H1 (cell line): ENCODE measurements at regions not wholly inside any gene's neighbourhood (a gene's known extent, or its start where the extent isn't known, plus 50 kb on each side); places are given as distances from the start of the nearest gene placed in this dataset.

Experiments used
- CTCF ChIA-PET: fragments of 300-600 bp; sonication (Branson Sonifier 250); formaldehyde crosslinking; loops from one replicate; lab custom pipeline; 2021; ENCODE audit not compliant: partially characterized antibody; lab: Charles Lee
- POLR2A ChIA-PET: fragments of 300-600 bp; sonication (Branson Sonifier 250); formaldehyde crosslinking; loops from one replicate; lab custom pipeline; 2021; ENCODE audit warnings: inconsistent platforms; ENCODE audit not compliant: partially characterized antibody; lab: Charles Lee
- DNase-seq, 2 experiments: peaks; one replicate each; pipeline versions ENCODE4 v3.0.0 to v3.0.0-alpha.2; 2010 to 2022; ENCODE audit warnings: low spot score in 2 of 2, low read depth in 1 of 2, mixed read lengths in 1 of 2
- FAIRE-seq: peaks from 2 replicates; lab custom pipeline; 2011; peaks lifted over from hg19 to GRCh38; lab: Jason Lieb, UNC
- H2AFZ ChIP-seq: 2 replicates; pipeline ENCODE4 v1.8.1; 2012; ENCODE audit warnings: low read length, inconsistent platforms
- H2AK5ac ChIP-seq: 2 replicates; pipeline ENCODE4 v1.6.1; 2013; ENCODE audit warnings: low read depth, low read length
- H2BK120ac ChIP-seq: replicated peaks from 2 replicates; pipeline ENCODE3; 2013; ENCODE audit warnings: low read depth, low read length, inconsistent platforms
- H2BK12ac ChIP-seq: 2 replicates; pipeline ENCODE4 v1.6.1; 2013; ENCODE audit warnings: low read depth, low read length
- H2BK15ac ChIP-seq: 2 replicates; pipeline ENCODE4 v1.6.1; 2013; ENCODE audit warnings: low read length
- H2BK20ac ChIP-seq: 2 replicates; pipeline ENCODE4 v1.6.1; 2013; ENCODE audit warnings: low read length
- H2BK5ac ChIP-seq: 2 replicates; pipeline ENCODE4 v1.6.1; 2013; ENCODE audit warnings: low read depth, low read length
- H3K14ac ChIP-seq: 2 replicates; pipeline ENCODE4 v1.6.1; 2013; ENCODE audit warnings: inconsistent platforms; ENCODE audit not compliant: insufficient read length
- H3K18ac ChIP-seq: 2 replicates; pipeline ENCODE4 v1.6.1; 2013; ENCODE audit warnings: low read length; ENCODE audit errors: extremely low read depth
- H3K23ac ChIP-seq: 2 replicates; pipeline ENCODE4 v1.6.1; 2013; ENCODE audit warnings: inconsistent platforms; ENCODE audit not compliant: insufficient read length
- H3K23me2 ChIP-seq: 2 replicates; pipeline ENCODE4 v1.6.1; 2013; ENCODE audit warnings: low read depth, low read length
- H3K27ac ChIP-seq: 2 replicates; pipeline ENCODE4 v1.6.1; 2011; ENCODE audit warnings: low read depth, low read length, inconsistent platforms
- H3K27me3 ChIP-seq, 4 experiments: replicated peaks in 1 of 4; 1 replicate in 1 of 4; 2 replicates in 3 of 4; pipeline versions ENCODE4 v1.6.1 to v1.8.1; 2011 to 2013; ENCODE audit warnings: low read length in 3 of 4, mild to moderate bottlenecking in 3 of 4, inconsistent platforms in 2 of 4, mixed read lengths in 2 of 4, moderate library complexity in 1 of 4; ENCODE audit not compliant: control insufficient read depth in 3 of 4, insufficient read depth in 3 of 4; ENCODE audit errors: extremely low read depth in 1 of 4
- H3K36me3 ChIP-seq, 4 experiments: 2 replicates each; pipeline versions ENCODE4 v1.6.1 to v1.8.1; 2011 to 2013; ENCODE audit warnings: mild to moderate bottlenecking in 4 of 4, low read length in 3 of 4, moderate library complexity in 2 of 4, control low read depth in 1 of 4, inconsistent platforms in 1 of 4; ENCODE audit not compliant: insufficient read depth in 4 of 4, control insufficient read depth in 2 of 4
- H3K4ac ChIP-seq: replicated peaks from 2 replicates; pipeline ENCODE3; 2013; ENCODE audit warnings: low read length, low read depth, mixed read lengths, inconsistent platforms; ENCODE audit not compliant: insufficient read length
- H3K4me1 ChIP-seq, 4 experiments: replicated peaks in 1 of 4; 1 replicate in 1 of 4; 2 replicates in 3 of 4; pipeline versions ENCODE4 v1.6.1 to v1.8.1; 2011 to 2013; ENCODE audit warnings: low read length in 3 of 4, inconsistent platforms in 2 of 4, mixed read lengths in 1 of 4; ENCODE audit not compliant: insufficient read depth in 4 of 4, control insufficient read depth in 3 of 4
- H3K4me2 ChIP-seq, 2 experiments: 2 replicates each; pipeline versions ENCODE4 v1.6.1 to v1.8.1; 2011 to 2013; ENCODE audit warnings: low read depth in 2 of 2, low read length in 2 of 2, control low read depth in 1 of 2, inconsistent platforms in 1 of 2, mild to moderate bottlenecking in 1 of 2; ENCODE audit not compliant: insufficient read depth in 1 of 2
- H3K4me3 ChIP-seq, 4 experiments: fragments of 200-600, 300-600 bp in 1 of 4; sonication (generic), shearing (Covaris generic), sonication (Bioruptor Twin) in 1 of 4; 2 replicates each; pipeline versions ENCODE4 v1.5.1 to v1.8.1; 2011 to 2016; ENCODE audit warnings: low read length in 4 of 4, low read depth in 3 of 4, control low read depth in 2 of 4, inconsistent platforms in 2 of 4, mild to moderate bottlenecking in 2 of 4, mixed read lengths in 1 of 4, moderate library complexity in 1 of 4; ENCODE audit not compliant: insufficient read depth in 2 of 4; ENCODE audit errors: extremely low read depth in 1 of 4
- H3K56ac ChIP-seq: replicated peaks from 2 replicates; pipeline ENCODE3; 2013; ENCODE audit warnings: low read depth, mild to moderate bottlenecking, mixed read lengths, low read length, inconsistent platforms; ENCODE audit not compliant: insufficient read length
- H3K79me1 ChIP-seq: 2 replicates; pipeline ENCODE4 v1.6.1; 2013; ENCODE audit warnings: low read depth, low read length, control low read depth
- H3K79me2 ChIP-seq, 2 experiments: 2 replicates each; pipeline versions ENCODE4 v1.6.1 to v1.8.1; 2012 to 2013; ENCODE audit warnings: low read length in 2 of 2, mild to moderate bottlenecking in 2 of 2, inconsistent platforms in 1 of 2; ENCODE audit not compliant: insufficient read depth in 2 of 2, control insufficient read depth in 1 of 2
- H3K9ac ChIP-seq, 4 experiments: replicated peaks in 1 of 4; 1 replicate in 1 of 4; 2 replicates in 3 of 4; pipeline versions ENCODE4 v1.6.1 to v1.8.1; 2011 to 2013; ENCODE audit warnings: low read depth in 3 of 4, low read length in 3 of 4, control low read depth in 2 of 4, mild to moderate bottlenecking in 2 of 4, moderate library complexity in 2 of 4, inconsistent platforms in 1 of 4; ENCODE audit errors: extremely low read depth in 1 of 4
- H3K9me3 ChIP-seq, 2 experiments: 2 replicates each; pipeline versions ENCODE4 v1.6.1 to v1.8.1; 2012 to 2013; ENCODE audit warnings: mild to moderate bottlenecking in 2 of 2, moderate library complexity in 2 of 2, control low read depth in 1 of 2, inconsistent platforms in 1 of 2, low read depth in 1 of 2, low read length in 1 of 2, mixed read lengths in 1 of 2; ENCODE audit not compliant: insufficient read depth in 2 of 2
- H4K20me1 ChIP-seq, 2 experiments: replicated peaks in 1 of 2; 2 replicates each; pipeline versions ENCODE3 to v1.8.1; 2011 to 2013; ENCODE audit warnings: inconsistent platforms in 2 of 2, low read length in 2 of 2, mild to moderate bottlenecking in 1 of 2; ENCODE audit not compliant: insufficient read depth in 2 of 2, control insufficient read depth in 1 of 2
- H4K5ac ChIP-seq: 2 replicates; pipeline ENCODE4 v1.6.1; 2013; ENCODE audit warnings: low read length, low read depth, mixed read lengths, inconsistent platforms; ENCODE audit not compliant: insufficient read length
- H4K8ac ChIP-seq: 2 replicates; pipeline ENCODE4 v1.8.0; 2013; ENCODE audit warnings: mild to moderate bottlenecking, moderate library complexity, low read length, inconsistent platforms; ENCODE audit not compliant: insufficient read depth; ENCODE audit errors: extremely low read depth
- H4K91ac ChIP-seq: replicated peaks from 2 replicates; pipeline ENCODE3; 2013; ENCODE audit warnings: low read length, mixed read lengths, inconsistent platforms; ENCODE audit not compliant: insufficient read length
- ASH2L ChIP-seq: fragments of 200-600, 300-600 bp; sonication (generic); IDR thresholded peaks from one replicate; pipeline ENCODE4 v1.7.1; 2017; ENCODE audit warnings: low read length
- BRCA1 ChIP-seq: IDR thresholded peaks from 2 replicates; pipeline ENCODE4 v1.6.1; 2012; ENCODE audit warnings: low read depth, low read length, improper control_type of control experiment
- CTBP2 ChIP-seq: IDR thresholded peaks from 2 replicates; pipeline ENCODE4 v1.7.0; 2011; ENCODE audit warnings: borderline replicate concordance, mild to moderate bottlenecking, moderate library complexity, mixed read lengths, low read length; ENCODE audit not compliant: insufficient read depth, insufficient read length
- EP300 ChIP-seq, 2 experiments: IDR thresholded peaks; 1 replicate in 1 of 2; 2 replicates in 1 of 2; pipeline ENCODE4 v1.6.1; 2011 to 2012; ENCODE audit warnings: low read depth in 2 of 2, low read length in 2 of 2, mild to moderate bottlenecking in 2 of 2, borderline replicate concordance in 1 of 2, inconsistent platforms in 1 of 2, moderate library complexity in 1 of 2
- RBBP5 ChIP-seq: IDR thresholded peaks from 2 replicates; pipeline ENCODE4 v1.7.1; 2012; ENCODE audit warnings: low read depth, mild to moderate bottlenecking, inconsistent platforms, low read length, moderate library complexity, borderline replicate concordance
- SUZ12 ChIP-seq: fragments of 200-600 bp; sonication (generic); IDR thresholded peaks from 2 replicates; pipeline ENCODE4 v1.6.1; 2012; ENCODE audit warnings: mild to moderate bottlenecking, inconsistent platforms, low read length, moderate library complexity, mixed read lengths
- TAF1 ChIP-seq: IDR thresholded peaks from 2 replicates; pipeline ENCODE4 v1.6.1; 2011; ENCODE audit warnings: mild to moderate bottlenecking, low read depth, low read length
- YY1 ChIP-seq: IDR thresholded peaks from 2 replicates; pipeline ENCODE4 v1.6.1; 2011; ENCODE audit warnings: low read depth, mild to moderate bottlenecking, low read length
- WGBS, 2 experiments: shearing (Covaris generic) in 1 of 2; methylation state at CpG; one replicate each; pipeline versions ENCODE4 v1.1.6 to v1.1.7; 2013 to 2015; ENCODE audit warnings: low lambda C conversion rate in 2 of 2, mixed read lengths in 2 of 2, inconsistent platforms in 1 of 2, low coverage in 1 of 2, missing lambda C conversion rate in 1 of 2; ENCODE audit not compliant: insufficient replicate concordance in 2 of 2, insufficient coverage in 1 of 2, insufficient read length in 1 of 2; ENCODE audit errors: extremely low coverage in 1 of 2, missing lambda C conversion rate in 1 of 2; 5-methylcytosine and 5-hydroxymethylcytosine counted together

DNA sequence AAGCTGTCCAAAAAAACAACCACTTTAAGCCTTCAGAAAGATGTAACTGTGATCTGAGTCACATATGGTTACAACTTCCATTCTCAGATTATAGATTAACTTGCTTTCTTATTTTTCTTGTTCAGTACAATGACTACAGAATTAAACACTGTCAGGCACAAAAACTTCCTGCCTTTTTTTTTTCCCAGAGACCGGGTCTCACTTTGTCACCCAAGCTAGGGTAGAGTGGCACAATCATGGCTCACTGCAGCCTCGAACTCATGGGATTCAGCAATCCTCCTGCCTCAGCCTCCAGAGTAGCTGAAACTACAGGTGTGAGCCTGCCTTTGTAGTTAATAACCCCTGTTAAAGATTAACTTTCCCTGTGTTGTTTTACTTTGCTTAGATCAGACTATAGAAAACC is 163.2 kb downstream of the AVL9 start:
- no peaks in the 10 kb centered on the region for H3K79me2 ChIP-seq

More for the DNA sequence above, 163.2 kb downstream of the AVL9 start:
- Histone ChIP-seq H3K18ac (no peak overlapping the region), H2BK5ac (no peak overlapping the region), H2AK5ac (no peak overlapping the region), H3K4ac (no peak overlapping the region), H3K23me2 (no peaks in the 10 kb centered on the region), H4K20me1 (no peaks in the 10 kb centered on the region), H4K8ac (no peak overlapping the region), H2BK20ac (no peak overlapping the region), H3K79me1 (no peaks in the 10 kb centered on the region), H2AFZ (no peak overlapping the region), H3K27ac (no peak overlapping the region), H3K4me1 (no peaks in the 10 kb centered on the region; a peak in 1 of 7 replicates), H3K4me3 (no peak overlapping the region), H2BK12ac (no peak overlapping the region), H4K91ac (no peak overlapping the region), H3K4me2 (no peak overlapping the region), H2BK15ac (no peak overlapping the region), H3K23ac (no peak overlapping the region), H3K9ac (no peak overlapping the region), H3K56ac (no peak overlapping the region), H3K14ac (no peak overlapping the region), H3K9me3 (no peaks in the 10 kb centered on the region), H3K36me3 (no peaks in the 10 kb centered on the region), H2BK120ac (no peak overlapping the region), H3K27me3 (no peaks in the 10 kb centered on the region), H4K5ac (no peak overlapping the region)
- no peak for TF ChIP-seq TAF1
- no peak for TF ChIP-seq SUZ12
- no peak for TF ChIP-seq BRCA1
- no peak for TF ChIP-seq EP300 (IDR thresholded peaks at IDR 0.05; ENCODE audit: borderline replicate concordance in 1 of 2, low read depth in 2 of 2, low read length in 2 of 2)
- TF ChIP-seq YY1 = no peak
- no peak for TF ChIP-seq CTBP2
- TF ChIP-seq ASH2L = no peak
- TF ChIP-seq RBBP5 = no peak
- 100% methylated on average over 1 of the region's 2 CpGs; no CpG with 5 or more reads in 1 of the 2 experiments for WGBS, 2 experiments
- ChIA-PET POLR2A (no interaction called here), CTCF (no interaction called here)
- DNase-seq (no peak), FAIRE-seq (no peak)
